Spleen (tissue), 11 donors: ENCODE measurements at regions not wholly inside any gene's neighbourhood (a gene's known extent, or its start where the extent isn't known, plus 50 kb on each side); places are given as distances from the start of the nearest gene placed in this dataset.

Source experiments
- DNase-seq: peaks from one replicate; pipeline ENCODE4 v3.0.0-alpha.2; 2020
- H3K27ac ChIP-seq, 8 donors: fragments of 200-600 bp; sonication (generic) in 7 of 8; 1 replicate in 4 of 8; 2 replicates in 4 of 8; pipeline versions ENCODE4 v1.5.0 to v1.8.0; 2016 to 2021; ENCODE audit warnings: inconsistent platforms in 4 of 8, mild to moderate bottlenecking in 4 of 8, moderate library complexity in 1 of 8
- H3K27me3 ChIP-seq, 7 donors: fragments of 200-600 bp; sonication (generic) in 6 of 7; replicated peaks in 1 of 7; 1 replicate in 4 of 7; 2 replicates in 3 of 7; pipeline versions ENCODE4 v1.5.0 to v1.8.0; 2016 to 2021; ENCODE audit warnings: inconsistent platforms in 3 of 7, mild to moderate bottlenecking in 1 of 7
- H3K36me3 ChIP-seq, 6 donors: fragments of 200-600 bp; sonication (generic) in 5 of 6; 1 replicate in 4 of 6; 2 replicates in 2 of 6; pipeline versions ENCODE4 v1.5.0 to v1.8.0; 2016 to 2021; ENCODE audit warnings: inconsistent platforms in 2 of 6
- H3K4me1 ChIP-seq, 6 donors: fragments of 200-600 bp; sonication (generic) in 5 of 6; 1 replicate in 3 of 6; 2 replicates in 3 of 6; pipeline versions ENCODE4 v1.5.0 to v1.8.0; 2016 to 2021; ENCODE audit warnings: inconsistent platforms in 3 of 6
- H3K4me3 ChIP-seq, 8 donors: fragments of 200-600 bp; sonication (generic) in 7 of 8; 1 replicate in 4 of 8; 2 replicates in 4 of 8; pipeline versions ENCODE4 v1.5.0 to v1.8.0; 2016 to 2021; ENCODE audit warnings: inconsistent platforms in 4 of 8, mild to moderate bottlenecking in 4 of 8, moderate library complexity in 2 of 8
- H3K9me3 ChIP-seq, 8 donors: fragments of 200-600 bp; sonication (generic) in 7 of 8; 1 replicate in 4 of 8; 2 replicates in 4 of 8; pipeline versions ENCODE4 v1.5.0 to v1.8.0; 2016 to 2021; ENCODE audit warnings: inconsistent platforms in 4 of 8
- POLR2A ChIP-seq, 3 donors: fragments of 450-650 bp; IDR thresholded peaks; one replicate each; pipeline ENCODE4 v1.5.1; 2017; ENCODE audit warnings: antibody characterized with exemption in 3 of 3, mild to moderate bottlenecking in 1 of 3
- POLR2AphosphoS5 ChIP-seq, 3 donors: sonication (generic); formaldehyde crosslinking; IDR thresholded peaks; one replicate each; pipeline ENCODE4 v1.5.1; 2017; ENCODE audit warnings: antibody characterized with exemption in 3 of 3
- WGBS, 5 donors: extraction: QIAGEN DNeasy Blood & Tissue Kit in 3 of 5; methylation state at CpG; one replicate each; pipeline versions ENCODE4 v1.1.5 to v1.1.7; 2013 to 2018; 5-methylcytosine and 5-hydroxymethylcytosine counted together
- intact Hi-C: fragments of 100-400 bp; cut with DNase I; formaldehyde crosslinking; loops from one replicate; pipeline ENCODE4 v1.15.0; 2023; ENCODE audit warnings: low total_unique reads
- TF ChIP-seq, protein P1 (sequence below), 11 experiments: fragments of 200-600 bp in 7 of 11; fragments of 450-650 bp in 4 of 11; sonication (generic) in 4 of 11; IDR thresholded peaks in 8 of 11; conservative IDR thresholded peaks in 3 of 11; 1 replicate in 7 of 11; 2 replicates in 4 of 11; pipeline versions ENCODE4 v1.4.0 to v1.8.0; 2016 to 2021; ENCODE audit warnings: antibody characterized with exemption in 11 of 11, inconsistent platforms in 4 of 11, mild to moderate bottlenecking in 1 of 11
- donor health status: healthy with polysubstance abuse.
- donor health status: DM: no; HTN: no; CAD: no; lungs with moderate emphysema.
- donor health status: DM: no; HTN: no; CAD: no.
- donor health status: Bipolar disorder and iron deficiency.
- donor health status: healthy.
- donor health status: DM: no; HTN: no; CAD: no.
- donor health status: DM: yes; HTN: yes; CAD: no.

DNA sequence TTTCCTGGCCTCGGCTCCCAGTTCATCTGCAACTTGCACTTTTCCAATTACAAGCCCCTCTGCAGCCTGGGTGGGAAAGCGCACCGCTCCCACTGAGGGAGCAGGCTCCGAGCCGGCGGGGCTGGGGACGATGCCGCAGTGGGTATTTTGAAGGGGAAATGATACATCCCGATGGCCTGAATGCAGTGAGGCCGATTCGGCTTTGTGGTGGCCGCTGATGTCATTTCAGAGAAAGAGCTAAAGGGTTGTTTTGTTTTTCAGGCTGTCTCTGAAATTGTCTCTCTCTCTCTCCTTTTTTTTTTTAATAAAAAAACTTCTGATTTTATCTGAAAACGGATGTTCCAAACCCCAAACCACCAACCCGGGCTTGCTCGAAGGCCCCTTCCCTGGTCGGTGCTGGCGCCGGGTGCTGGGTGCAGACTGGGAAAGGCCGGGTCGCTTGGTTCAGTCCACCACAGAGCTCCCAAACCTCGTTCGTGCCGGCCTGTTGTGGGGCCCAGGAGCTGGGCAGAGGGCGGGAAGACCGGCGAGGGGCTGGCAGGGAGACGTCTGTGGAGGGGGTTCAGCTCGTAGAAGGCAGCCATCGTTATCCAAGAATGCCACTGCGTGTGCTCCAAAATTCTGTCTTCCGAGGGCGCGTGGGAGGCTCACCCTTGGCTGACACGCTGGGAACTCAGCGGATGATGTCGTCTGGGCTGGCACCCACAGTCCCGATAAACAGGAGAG is 102.8 kb downstream of the FOXL1 start:
- H3K4me3 ChIP-seq, result no peak overlapping the region
- no peaks in the 10 kb centered on the region for H3K36me3 ChIP-seq
- 67 to 84% (median 73%) methylated on average over 34 to 37 of the region's 37 CpGs for WGBS, 5 donors
- H3K4me1 ChIP-seq, result no peaks in the 10 kb centered on the region
- intact Hi-C loops, result no loop called here
- no peak for DNase-seq
- H3K9me3 ChIP-seq, result peaks cover 0 to 7% (median 0%) of the 10 kb centered on the region in 8 donors
- peak overlapping the region in 5 of 8 donors; percentile 3 to 57 (median 47) for H3K27ac ChIP-seq
- peaks cover 0 to 41% (median 6%) of the 10 kb centered on the region in 7 donors for H3K27me3 ChIP-seq
- TF ChIP-seq POLR2A (IDR thresholded peaks at IDR 0.05), result no peak
- TF ChIP-seq, protein P1, sequence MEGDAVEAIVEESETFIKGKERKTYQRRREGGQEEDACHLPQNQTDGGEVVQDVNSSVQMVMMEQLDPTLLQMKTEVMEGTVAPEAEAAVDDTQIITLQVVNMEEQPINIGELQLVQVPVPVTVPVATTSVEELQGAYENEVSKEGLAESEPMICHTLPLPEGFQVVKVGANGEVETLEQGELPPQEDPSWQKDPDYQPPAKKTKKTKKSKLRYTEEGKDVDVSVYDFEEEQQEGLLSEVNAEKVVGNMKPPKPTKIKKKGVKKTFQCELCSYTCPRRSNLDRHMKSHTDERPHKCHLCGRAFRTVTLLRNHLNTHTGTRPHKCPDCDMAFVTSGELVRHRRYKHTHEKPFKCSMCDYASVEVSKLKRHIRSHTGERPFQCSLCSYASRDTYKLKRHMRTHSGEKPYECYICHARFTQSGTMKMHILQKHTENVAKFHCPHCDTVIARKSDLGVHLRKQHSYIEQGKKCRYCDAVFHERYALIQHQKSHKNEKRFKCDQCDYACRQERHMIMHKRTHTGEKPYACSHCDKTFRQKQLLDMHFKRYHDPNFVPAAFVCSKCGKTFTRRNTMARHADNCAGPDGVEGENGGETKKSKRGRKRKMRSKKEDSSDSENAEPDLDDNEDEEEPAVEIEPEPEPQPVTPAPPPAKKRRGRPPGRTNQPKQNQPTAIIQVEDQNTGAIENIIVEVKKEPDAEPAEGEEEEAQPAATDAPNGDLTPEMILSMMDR (IDR thresholded peaks at IDR 0.05 in 8 of 11, conservative IDR thresholded peaks at IDR 0.05 in 3 of 11), result no peak
- TF ChIP-seq POLR2AphosphoS5 (IDR thresholded peaks at IDR 0.05), result peak in 2 of 3 donors; percentile 38 to 43

DNA sequence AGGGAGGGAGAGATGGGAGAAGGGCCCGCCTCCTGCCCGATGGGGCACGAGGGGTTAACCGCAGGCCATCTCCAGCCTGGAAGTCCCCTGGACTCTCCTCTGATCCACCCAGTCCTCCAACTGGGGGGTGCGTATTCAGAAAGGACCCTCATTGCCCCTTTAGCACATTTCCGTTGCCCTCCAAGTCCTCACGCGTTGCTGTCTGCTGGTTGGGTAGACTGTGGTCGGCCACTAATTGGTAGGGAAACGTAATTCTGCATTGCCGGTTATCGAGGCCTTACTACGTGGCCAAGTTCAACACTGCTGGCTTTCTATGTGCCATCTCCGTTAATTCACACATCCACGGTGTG is 103.4 kb downstream of the FOXL1 start:
- peaks cover 0 to 7% (median 0%) of the 10 kb centered on the region in 8 donors for H3K9me3 ChIP-seq
- intact Hi-C loops, result no loop called here
- no peaks in the 10 kb centered on the region for H3K36me3 ChIP-seq
- TF ChIP-seq, protein P1 (IDR thresholded peaks at IDR 0.05 in 8 of 11, conservative IDR thresholded peaks at IDR 0.05 in 3 of 11), result no peak
- TF ChIP-seq POLR2AphosphoS5 (IDR thresholded peaks at IDR 0.05) (no peak), POLR2A (IDR thresholded peaks at IDR 0.05) (no peak)
- H3K4me1 ChIP-seq, result no peaks in the 10 kb centered on the region
- peaks cover 0 to 36% (median 2%) of the 10 kb centered on the region in 7 donors for H3K27me3 ChIP-seq
- no peak for DNase-seq
- 76 to 92% (median 83%) methylated on average over 15 of the region's 15 CpGs for WGBS, 5 donors
- H3K27ac ChIP-seq, result peak overlapping the region in 2 of 8 donors; percentile 42 to 53
- no peak overlapping the region for H3K4me3 ChIP-seq

DNA sequence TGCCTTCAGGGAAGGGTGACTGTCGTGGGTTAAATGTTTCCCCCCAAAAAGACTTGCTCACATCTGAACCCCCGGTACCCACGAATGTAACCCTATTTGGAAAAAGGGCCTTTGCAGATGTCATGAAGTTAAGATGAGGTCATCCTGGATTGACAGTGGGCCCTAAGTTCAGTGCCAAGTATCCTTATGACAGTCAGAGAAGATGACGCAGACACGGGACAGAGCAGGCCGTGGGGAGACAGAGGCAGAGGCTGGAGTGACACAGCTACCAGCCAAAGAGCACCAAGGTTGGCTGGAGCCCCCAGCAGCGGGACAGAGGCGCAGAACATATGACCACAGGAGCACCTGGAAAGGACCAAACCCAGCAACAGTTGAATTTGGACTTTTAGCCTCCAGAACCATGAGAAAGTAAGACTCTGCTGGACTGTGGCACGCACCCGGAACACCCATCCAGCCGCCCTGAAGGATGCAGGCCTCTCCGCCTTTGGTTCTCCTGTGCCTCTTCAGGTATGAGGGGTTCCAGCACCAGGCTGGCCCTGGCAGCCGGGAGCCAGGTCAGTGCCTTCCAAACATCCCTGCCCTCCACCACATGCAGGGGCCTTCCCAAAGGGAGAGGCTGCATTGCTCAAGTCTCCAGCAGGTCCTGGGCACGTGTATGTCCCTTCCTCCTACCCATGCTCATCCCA is 104.0 kb downstream of the FOXL1 start:
- Histone ChIP-seq H3K27me3 (peaks cover 0 to 33% (median 0%) of the 10 kb centered on the region in 7 donors), H3K4me3 (no peak overlapping the region), H3K4me1 (no peaks in the 10 kb centered on the region), H3K36me3 (no peaks in the 10 kb centered on the region), H3K9me3 (peaks cover 0 to 7% (median 0%) of the 10 kb centered on the region in 8 donors), H3K27ac (no peak overlapping the region)
- intact Hi-C loops, result no loop called here
- WGBS, 5 donors, result 80 to 90% (median 84%) methylated on average over 14 of the region's 14 CpGs
- no peak for TF ChIP-seq POLR2A (IDR thresholded peaks at IDR 0.05)
- TF ChIP-seq, protein P1 (IDR thresholded peaks at IDR 0.05 in 8 of 11, conservative IDR thresholded peaks at IDR 0.05 in 3 of 11), result no peak
- TF ChIP-seq POLR2AphosphoS5 (IDR thresholded peaks at IDR 0.05), result no peak
- DNase-seq, result no peak
